Esophagus squamous epithelium (tissue), 4 donors: ENCODE measurements at regions not wholly inside any gene's neighbourhood (a gene's known extent, or its start where the extent isn't known, plus 50 kb on each side); places are given as distances from the start of the nearest gene placed in this dataset.

Experiments
- POLR2A ChIP-seq, 4 donors: fragments of 450-650 bp; IDR thresholded peaks; one replicate each; pipeline ENCODE4 v1.6.1; 2017; ENCODE audit warnings: antibody characterized with exemption in 4 of 4, mild to moderate bottlenecking in 4 of 4, moderate library complexity in 3 of 4
- TF ChIP-seq, protein P1 (sequence below), 6 experiments: fragments of 450-650 bp in 4 of 6; fragments of 200-600 bp in 2 of 6; sonication (generic) in 2 of 6; IDR thresholded peaks; one replicate each; pipeline ENCODE4 v1.5.1; 2016 to 2019; ENCODE audit warnings: antibody characterized with exemption in 6 of 6, mild to moderate bottlenecking in 4 of 6, moderate library complexity in 4 of 6

DNA sequence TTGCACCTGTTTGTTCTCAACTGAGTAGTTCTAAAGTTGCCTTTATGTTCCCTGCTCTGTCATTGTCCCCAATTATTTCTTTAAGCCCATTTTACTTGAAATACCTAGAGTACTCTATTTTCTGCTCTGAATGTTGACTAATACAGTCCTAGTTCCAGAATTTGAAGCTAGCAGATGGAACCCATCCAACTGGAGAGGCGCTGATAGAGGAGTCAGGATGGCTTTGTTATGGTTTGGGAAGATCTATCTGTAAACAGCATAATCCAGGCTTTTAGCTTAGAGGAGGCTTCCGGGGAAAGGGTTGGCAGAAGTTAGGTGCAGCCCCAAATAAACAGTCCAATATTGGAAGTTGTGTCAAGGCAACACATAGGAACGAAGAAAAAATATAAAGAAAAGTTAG, 927.7 kb downstream of the TFAP2A start:
- TF ChIP-seq, protein P1, sequence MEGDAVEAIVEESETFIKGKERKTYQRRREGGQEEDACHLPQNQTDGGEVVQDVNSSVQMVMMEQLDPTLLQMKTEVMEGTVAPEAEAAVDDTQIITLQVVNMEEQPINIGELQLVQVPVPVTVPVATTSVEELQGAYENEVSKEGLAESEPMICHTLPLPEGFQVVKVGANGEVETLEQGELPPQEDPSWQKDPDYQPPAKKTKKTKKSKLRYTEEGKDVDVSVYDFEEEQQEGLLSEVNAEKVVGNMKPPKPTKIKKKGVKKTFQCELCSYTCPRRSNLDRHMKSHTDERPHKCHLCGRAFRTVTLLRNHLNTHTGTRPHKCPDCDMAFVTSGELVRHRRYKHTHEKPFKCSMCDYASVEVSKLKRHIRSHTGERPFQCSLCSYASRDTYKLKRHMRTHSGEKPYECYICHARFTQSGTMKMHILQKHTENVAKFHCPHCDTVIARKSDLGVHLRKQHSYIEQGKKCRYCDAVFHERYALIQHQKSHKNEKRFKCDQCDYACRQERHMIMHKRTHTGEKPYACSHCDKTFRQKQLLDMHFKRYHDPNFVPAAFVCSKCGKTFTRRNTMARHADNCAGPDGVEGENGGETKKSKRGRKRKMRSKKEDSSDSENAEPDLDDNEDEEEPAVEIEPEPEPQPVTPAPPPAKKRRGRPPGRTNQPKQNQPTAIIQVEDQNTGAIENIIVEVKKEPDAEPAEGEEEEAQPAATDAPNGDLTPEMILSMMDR (IDR thresholded peaks at IDR 0.05): no peak
- TF ChIP-seq POLR2A (IDR thresholded peaks at IDR 0.05): no peak
